Hepatocyte (in vitro differentiated cells): ENCODE measurements at regions not wholly inside any gene's neighbourhood (a gene's known extent, or its start where the extent isn't known, plus 50 kb on each side); places are given as distances from the start of the nearest gene placed in this dataset.

Experiments
- DNase-seq: peaks from one replicate; pipeline ENCODE4 v3.0.0-alpha.2; 2016; ENCODE audit warnings: low spot score
- H2AFZ ChIP-seq: fragments of 200-600 bp; sonication (generic); 2 replicates; pipeline ENCODE4 v1.6.0; 2016; ENCODE audit warnings: antibody characterized with exemption, mild to moderate bottlenecking
- H3K27ac ChIP-seq: fragments of 200-600 bp; sonication (generic); 2 replicates; pipeline ENCODE4 v1.5.1; 2016; ENCODE audit warnings: mild to moderate bottlenecking
- H3K27me3 ChIP-seq: fragments of 200-600 bp; sonication (generic); 2 replicates; pipeline ENCODE4 v1.6.1; 2016
- H3K36me3 ChIP-seq: fragments of 200-600 bp; sonication (generic); replicated peaks from 2 replicates; pipeline ENCODE4 v1.5.1; 2016; ENCODE audit warnings: low read depth; ENCODE audit not compliant: insufficient read depth
- H3K4me1 ChIP-seq: fragments of 200-600 bp; sonication (generic); 2 replicates; pipeline ENCODE4 v1.5.1; 2016; ENCODE audit warnings: mild to moderate bottlenecking, moderate library complexity; ENCODE audit not compliant: insufficient read depth
- H3K4me2 ChIP-seq: fragments of 200-600 bp; sonication (generic); 2 replicates; pipeline ENCODE4 v1.6.0; 2016
- H3K4me3 ChIP-seq: fragments of 200-600 bp; sonication (generic); 2 replicates; pipeline ENCODE4 v1.5.1; 2016; ENCODE audit warnings: mild to moderate bottlenecking
- H3K79me2 ChIP-seq: fragments of 200-600 bp; sonication (generic); 2 replicates; pipeline ENCODE4 v1.6.0; 2017; ENCODE audit warnings: mild to moderate bottlenecking
- H3K9me2 ChIP-seq: fragments of 200-600 bp; sonication (generic); replicated peaks from 2 replicates; pipeline ENCODE4 v1.6.0; 2017; ENCODE audit warnings: mild to moderate bottlenecking; ENCODE audit not compliant: insufficient read depth
- H3K9me3 ChIP-seq: fragments of 200-600 bp; sonication (generic); 2 replicates; pipeline ENCODE4 v1.5.1; 2016; ENCODE audit warnings: low read depth, mild to moderate bottlenecking
- H4K20me1 ChIP-seq: fragments of 200-600 bp; sonication (generic); 2 replicates; pipeline ENCODE4 v1.6.0; 2016; ENCODE audit warnings: mild to moderate bottlenecking; ENCODE audit not compliant: insufficient read depth, poor library complexity, severe bottlenecking
- EZH2 ChIP-seq: fragments of 200-600 bp; sonication (generic); IDR thresholded peaks from 2 replicates; pipeline ENCODE4 v1.6.1; 2016; ENCODE audit warnings: antibody characterized with exemption, mild to moderate bottlenecking, borderline replicate concordance
- EZH2phosphoT487 ChIP-seq: fragments of 200-600 bp; sonication (generic); IDR thresholded peaks from one replicate; pipeline ENCODE4 v1.6.1; 2018; ENCODE audit warnings: antibody characterized with exemption, mild to moderate bottlenecking, low read depth, moderate library complexity; ENCODE audit not compliant: unreplicated experiment, severe bottlenecking
- WGBS: methylation state at CpG from one replicate; pipeline ENCODE4 v1.1.6; 2016; ENCODE audit warnings: low lambda C conversion rate; ENCODE audit errors: missing lambda C conversion rate; 5-methylcytosine and 5-hydroxymethylcytosine counted together
- TF ChIP-seq, protein P1 (sequence below): fragments of 200-600 bp; sonication (generic); IDR thresholded peaks from 2 replicates; pipeline ENCODE4 v1.5.1; 2016; ENCODE audit warnings: antibody characterized with exemption, mild to moderate bottlenecking; ENCODE audit not compliant: poor library complexity

DNA sequence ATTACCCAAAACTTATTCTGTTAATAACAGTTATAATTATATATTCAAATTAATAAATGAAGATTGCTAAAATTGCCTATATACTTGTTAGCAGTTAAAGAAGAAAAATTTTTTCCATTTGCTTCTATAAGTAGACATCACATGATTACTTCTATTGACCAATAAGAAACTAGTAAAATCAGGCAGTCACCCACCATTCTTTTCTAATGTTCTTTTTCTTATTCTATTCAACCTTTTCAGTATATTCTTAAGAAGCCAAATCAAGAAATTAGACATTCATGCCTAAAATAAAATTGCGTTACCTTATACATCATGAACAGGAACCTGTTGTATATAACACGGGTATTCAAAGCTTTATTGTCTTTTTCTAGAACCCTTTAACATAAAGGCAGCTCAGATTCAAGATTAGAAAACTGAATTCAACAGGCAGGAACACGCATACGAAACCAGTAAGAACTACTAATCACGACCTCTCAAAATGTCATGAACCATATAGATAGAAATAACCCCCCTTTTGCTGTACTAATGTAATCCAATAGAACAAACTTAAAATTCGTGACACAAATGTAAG is 568.1 kb upstream of the DIPK2B start:
- Histone ChIP-seq H3K4me2 (peak overlapping the region; percentile 67), H3K4me1 (peaks cover 14% of the 10 kb centered on the region), H3K9me2 (no peaks in the 10 kb centered on the region), H2AFZ (no peak overlapping the region), H3K9me3 (no peaks in the 10 kb centered on the region), H3K27me3 (no peaks in the 10 kb centered on the region), H3K79me2 (peaks cover 51% of the 10 kb centered on the region), H3K36me3 (no peaks in the 10 kb centered on the region), H4K20me1 (no peaks in the 10 kb centered on the region), H3K4me3 (peak overlapping the region; percentile 34), H3K27ac (peak overlapping the region; percentile 91)
- TF ChIP-seq, protein P1, sequence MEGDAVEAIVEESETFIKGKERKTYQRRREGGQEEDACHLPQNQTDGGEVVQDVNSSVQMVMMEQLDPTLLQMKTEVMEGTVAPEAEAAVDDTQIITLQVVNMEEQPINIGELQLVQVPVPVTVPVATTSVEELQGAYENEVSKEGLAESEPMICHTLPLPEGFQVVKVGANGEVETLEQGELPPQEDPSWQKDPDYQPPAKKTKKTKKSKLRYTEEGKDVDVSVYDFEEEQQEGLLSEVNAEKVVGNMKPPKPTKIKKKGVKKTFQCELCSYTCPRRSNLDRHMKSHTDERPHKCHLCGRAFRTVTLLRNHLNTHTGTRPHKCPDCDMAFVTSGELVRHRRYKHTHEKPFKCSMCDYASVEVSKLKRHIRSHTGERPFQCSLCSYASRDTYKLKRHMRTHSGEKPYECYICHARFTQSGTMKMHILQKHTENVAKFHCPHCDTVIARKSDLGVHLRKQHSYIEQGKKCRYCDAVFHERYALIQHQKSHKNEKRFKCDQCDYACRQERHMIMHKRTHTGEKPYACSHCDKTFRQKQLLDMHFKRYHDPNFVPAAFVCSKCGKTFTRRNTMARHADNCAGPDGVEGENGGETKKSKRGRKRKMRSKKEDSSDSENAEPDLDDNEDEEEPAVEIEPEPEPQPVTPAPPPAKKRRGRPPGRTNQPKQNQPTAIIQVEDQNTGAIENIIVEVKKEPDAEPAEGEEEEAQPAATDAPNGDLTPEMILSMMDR = no peak
- WGBS = 63% methylated on average over 6 of the region's 6 CpGs
- no peak for DNase-seq

DNA sequence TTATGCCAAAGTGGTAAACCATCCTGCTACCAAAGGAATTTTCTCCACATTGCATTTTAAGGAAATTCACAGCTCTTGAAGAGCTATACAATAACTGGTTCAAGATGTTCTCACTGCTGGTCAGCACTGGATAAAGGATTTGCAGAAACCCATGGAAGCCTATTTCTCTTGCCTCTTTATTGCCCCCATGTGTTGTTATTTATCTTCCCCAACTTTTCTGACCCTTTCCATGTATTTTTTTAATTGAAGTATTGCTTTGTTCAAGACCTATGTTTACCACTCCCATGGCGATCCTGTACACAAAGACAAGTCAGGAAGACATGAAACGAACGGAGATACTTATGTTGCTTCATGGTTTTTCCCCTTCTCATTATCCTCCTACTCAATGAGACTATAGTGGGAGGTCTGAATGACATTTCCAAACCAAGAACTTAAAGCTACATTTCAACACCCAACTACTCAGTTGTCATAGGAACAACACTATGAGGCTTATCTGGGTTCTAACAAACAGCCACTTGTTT is 566.4 kb upstream of the DIPK2B start:
- H3K4me1 ChIP-seq = peaks cover 14% of the 10 kb centered on the region
- no peaks in the 10 kb centered on the region for H4K20me1 ChIP-seq
- H3K27ac ChIP-seq = peak overlapping the region; percentile 28
- DNase-seq = no peak
- no peaks in the 10 kb centered on the region for H3K9me3 ChIP-seq
- H3K36me3 ChIP-seq = no peaks in the 10 kb centered on the region
- no peak overlapping the region for H3K4me3 ChIP-seq
- H2AFZ ChIP-seq = no peak overlapping the region
- 53% methylated on average over 3 of the region's 3 CpGs for WGBS
- H3K27me3 ChIP-seq = no peaks in the 10 kb centered on the region
- H3K9me2 ChIP-seq = no peaks in the 10 kb centered on the region
- TF ChIP-seq EZH2phosphoT487 (no peak), EZH2 (no peak)
- TF ChIP-seq, protein P1 = no peak
- peak overlapping the region; percentile 67 for H3K4me2 ChIP-seq
- H3K79me2 ChIP-seq = peaks cover 68% of the 10 kb centered on the region

DNA sequence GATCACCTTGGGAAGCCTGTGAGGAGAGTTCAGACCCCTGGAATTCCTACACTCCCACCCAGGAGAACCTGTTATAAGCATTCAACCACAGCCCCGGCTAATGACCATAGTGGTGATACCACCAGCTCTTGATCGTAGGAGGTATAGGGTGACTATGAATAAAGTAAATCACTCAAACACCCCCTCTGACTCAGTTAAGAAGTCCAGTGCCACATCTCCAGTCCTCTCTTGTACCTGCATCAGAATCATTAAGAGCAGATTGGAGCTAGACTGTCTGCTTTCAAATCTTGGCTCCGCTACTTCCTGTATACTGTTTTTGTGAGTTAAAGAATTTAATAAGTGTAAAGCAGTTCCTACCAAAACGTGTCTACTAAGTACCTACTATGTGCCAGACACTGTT is 565.1 kb upstream of the DIPK2B start:
- Histone ChIP-seq H3K4me1 (peaks cover 8% of the 10 kb centered on the region), H3K9me2 (no peaks in the 10 kb centered on the region), H3K36me3 (no peaks in the 10 kb centered on the region), H4K20me1 (no peaks in the 10 kb centered on the region), H2AFZ (no peak overlapping the region), H3K27me3 (no peaks in the 10 kb centered on the region), H3K79me2 (peaks cover 78% of the 10 kb centered on the region), H3K27ac (no peak overlapping the region), H3K9me3 (no peaks in the 10 kb centered on the region), H3K4me2 (no peak overlapping the region), H3K4me3 (no peak overlapping the region)
- TF ChIP-seq, protein P1 = no peak
- TF ChIP-seq EZH2 (no peak), EZH2phosphoT487 (no peak)
- 80% methylated on average over 4 of the region's 4 CpGs for WGBS
- no peak for DNase-seq

DNA sequence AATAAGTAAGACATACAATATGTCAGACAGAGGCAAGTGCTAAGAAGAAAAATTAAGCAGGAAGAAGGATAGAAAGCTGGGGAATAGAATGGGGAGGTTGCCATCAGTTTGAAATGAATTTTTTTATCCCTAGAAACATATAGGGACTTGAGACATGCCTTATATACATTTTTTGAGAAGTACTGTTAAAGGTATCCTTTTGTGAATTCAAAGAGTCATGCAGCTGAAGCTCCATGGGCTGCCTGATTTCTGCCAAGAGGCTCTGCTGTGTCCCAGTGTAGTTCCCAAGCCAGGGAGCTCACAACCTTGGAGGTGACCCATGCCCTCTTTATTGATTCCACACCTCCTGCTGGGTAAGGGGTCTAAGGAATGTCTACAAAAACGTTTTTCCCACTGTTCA is 564.6 kb upstream of the DIPK2B start:
- H3K27ac ChIP-seq = no peak overlapping the region
- H3K79me2 ChIP-seq = peaks cover 81% of the 10 kb centered on the region

More for the DNA sequence above, 564.6 kb upstream of the DIPK2B start:
- Histone ChIP-seq H4K20me1 (no peaks in the 10 kb centered on the region), H2AFZ (no peak overlapping the region), H3K36me3 (no peaks in the 10 kb centered on the region), H3K4me2 (no peak overlapping the region), H3K4me1 (peaks cover 8% of the 10 kb centered on the region), H3K9me3 (no peaks in the 10 kb centered on the region), H3K27me3 (no peaks in the 10 kb centered on the region), H3K4me3 (no peak overlapping the region), H3K9me2 (no peaks in the 10 kb centered on the region)
- no peak for TF ChIP-seq EZH2
- TF ChIP-seq EZH2phosphoT487 = no peak
- TF ChIP-seq, protein P1 = no peak
- WGBS = 18% methylated on average over 1 of the region's 1 CpG
- no peak for DNase-seq
